ENCODE measurements at regions not wholly inside any gene's neighbourhood (a gene's known extent, or its start where the extent isn't known, plus 50 kb on each side); places are given as distances from the start of the nearest gene placed in this dataset.
"Not testable (repeated sequence)": the region's sequence is repeated elsewhere in the genome, so short reads cannot be mapped to it uniquely, and the experiment has no call there.

GRCh38 chr14:106474261-106475028 is 948.1 kb downstream of the TMEM121 start:
- not testable (repeated sequence) for DNase-seq (ENCODE audit: low read depth in 3 of 3)

GRCh38 chr14:106475214-106475613 is 948.8 kb downstream of the TMEM121 start:
- DNase-seq (ENCODE audit: low read depth in 3 of 3): not testable (repeated sequence)

DNA sequence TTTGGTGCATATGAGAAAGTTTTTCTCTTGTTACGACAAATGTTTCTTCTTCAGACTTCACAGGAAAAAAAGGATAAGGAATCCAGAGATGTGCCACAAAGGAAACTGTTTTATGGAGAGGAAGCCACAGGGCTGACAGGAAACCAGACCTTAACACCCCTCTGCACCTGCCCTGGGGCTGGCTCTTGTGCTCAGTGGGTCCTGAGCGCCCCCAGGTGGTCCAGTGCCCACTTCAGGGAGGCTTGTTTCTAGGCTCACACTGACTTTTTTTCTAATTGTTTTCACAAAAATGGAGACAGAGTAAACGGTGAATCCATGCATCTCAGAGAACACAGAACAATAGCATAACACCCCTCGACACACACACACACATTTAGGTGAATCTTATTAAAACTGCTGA is 951.2 kb downstream of the TMEM121 start:
- not testable (repeated sequence) for DNase-seq (ENCODE audit: low read depth in 3 of 3)

DNA sequence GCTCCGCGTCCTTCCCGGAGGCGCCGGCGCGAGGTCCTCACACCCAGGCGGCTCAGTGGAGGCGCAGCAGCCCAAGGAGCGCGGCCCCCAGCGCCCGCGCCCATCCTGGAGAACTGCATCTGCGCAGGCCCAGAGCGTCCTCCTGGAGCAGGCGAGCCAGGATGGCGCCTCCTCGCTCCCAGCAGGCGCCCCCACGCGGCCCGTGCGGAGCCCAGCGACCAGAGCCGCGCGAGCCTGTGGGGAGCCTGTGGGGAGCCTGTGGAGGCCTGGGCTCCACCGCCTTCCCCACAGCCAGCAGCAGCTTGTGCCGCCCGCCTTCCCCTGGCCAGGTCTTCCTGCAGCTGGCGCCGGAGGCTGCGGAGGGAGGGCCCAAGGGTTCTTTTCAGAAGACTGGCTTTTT is 953.9 kb downstream of the TMEM121 start:
- DNase-seq (ENCODE audit: low read depth in 3 of 3): not testable (repeated sequence)

- DNase-seq (ENCODE audit: low read depth in 3 of 3): not testable (repeated sequence)
Measured at GRCh38 chr14:106482213-106482612, 955.8 kb downstream of the TMEM121 start.

DNA sequence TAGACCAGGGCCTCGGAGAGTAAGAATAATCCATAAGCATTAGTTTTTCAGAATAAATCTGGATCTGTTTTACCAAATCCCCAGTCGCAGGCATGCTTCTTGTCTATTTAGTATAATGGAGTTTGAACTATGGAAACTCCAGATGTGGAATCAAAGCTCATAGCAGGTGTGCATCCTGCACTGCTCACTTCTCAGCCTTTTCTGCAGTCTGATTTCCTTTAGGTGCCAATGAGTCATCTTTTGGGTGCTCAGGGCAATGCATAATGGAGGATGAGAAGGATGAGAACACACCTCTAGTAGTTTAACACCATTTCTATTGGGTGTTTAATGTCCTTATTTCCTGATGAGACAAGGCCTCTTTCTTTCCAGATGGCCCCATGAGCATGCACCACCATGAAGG is 961.2 kb downstream of the TMEM121 start:
- DNase-seq (ENCODE audit: low read depth in 3 of 3): no peak

GRCh38 chr14:106488291-106488690 is 961.9 kb downstream of the TMEM121 start:
- no peak for DNase-seq (ENCODE audit: low read depth in 3 of 3)

DNA sequence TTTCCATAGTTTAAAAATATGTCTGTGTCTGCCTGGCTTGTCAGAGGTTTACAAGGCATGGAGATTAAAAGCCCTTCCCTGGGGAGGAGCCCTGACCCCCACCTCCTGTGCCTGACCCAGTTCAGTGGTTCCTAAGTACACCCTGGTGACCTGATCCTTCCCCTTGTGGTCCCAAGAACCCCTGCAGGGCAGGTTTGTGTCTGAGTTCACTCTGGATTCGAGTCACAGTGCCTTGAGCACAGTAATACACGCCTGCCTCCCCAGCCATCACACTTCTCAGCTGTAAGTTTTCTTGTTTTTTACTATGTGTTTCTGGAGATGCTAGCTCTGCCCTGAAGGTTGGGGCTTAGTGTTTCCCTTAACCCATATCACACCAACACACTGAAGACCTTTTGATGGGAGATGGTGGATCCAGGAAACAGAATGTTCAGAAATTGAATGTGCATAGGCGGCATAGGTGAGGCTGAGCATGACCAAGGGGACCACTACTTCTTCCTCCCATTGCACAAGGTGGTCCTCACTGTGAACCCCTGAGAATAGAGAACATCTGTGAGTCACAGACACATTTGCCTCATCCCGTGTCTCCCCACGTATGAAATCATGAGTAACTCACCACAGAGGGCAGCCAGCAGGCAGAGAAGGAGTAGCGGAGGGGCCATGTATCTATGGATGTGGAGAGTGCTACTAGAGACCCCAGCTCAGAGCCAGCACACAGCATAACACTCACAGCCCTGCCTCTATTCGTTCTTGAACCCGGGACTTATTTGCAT is 962.9 kb downstream of the TMEM121 start:
- DNase-seq (ENCODE audit: low read depth in 3 of 3): no peak

GRCh38 chr14:106490442-106490841 is 964.1 kb downstream of the TMEM121 start:
- no peak for DNase-seq (ENCODE audit: low read depth in 3 of 3)

DNA sequence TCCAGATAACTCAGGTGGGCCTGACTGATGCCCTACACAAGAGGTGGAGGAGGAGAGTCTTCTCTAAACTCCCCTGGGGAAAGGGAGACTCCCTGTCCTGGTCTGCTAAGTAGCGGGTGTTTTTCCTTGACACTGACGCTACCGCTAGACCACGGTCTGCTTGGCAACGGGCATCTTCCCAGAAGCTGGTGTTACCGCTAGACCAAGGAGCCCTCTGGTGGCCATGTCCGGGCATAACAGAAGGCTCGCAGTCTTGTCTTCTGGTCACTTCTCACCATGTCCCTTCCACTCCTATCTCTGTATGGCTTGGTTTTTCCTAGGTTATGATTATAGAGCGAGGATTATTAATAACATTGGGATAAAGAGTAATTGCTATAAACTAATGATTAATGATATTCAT is 965.5 kb downstream of the TMEM121 start:
- no peak for DNase-seq (ENCODE audit: low read depth in 3 of 3)

DNA sequence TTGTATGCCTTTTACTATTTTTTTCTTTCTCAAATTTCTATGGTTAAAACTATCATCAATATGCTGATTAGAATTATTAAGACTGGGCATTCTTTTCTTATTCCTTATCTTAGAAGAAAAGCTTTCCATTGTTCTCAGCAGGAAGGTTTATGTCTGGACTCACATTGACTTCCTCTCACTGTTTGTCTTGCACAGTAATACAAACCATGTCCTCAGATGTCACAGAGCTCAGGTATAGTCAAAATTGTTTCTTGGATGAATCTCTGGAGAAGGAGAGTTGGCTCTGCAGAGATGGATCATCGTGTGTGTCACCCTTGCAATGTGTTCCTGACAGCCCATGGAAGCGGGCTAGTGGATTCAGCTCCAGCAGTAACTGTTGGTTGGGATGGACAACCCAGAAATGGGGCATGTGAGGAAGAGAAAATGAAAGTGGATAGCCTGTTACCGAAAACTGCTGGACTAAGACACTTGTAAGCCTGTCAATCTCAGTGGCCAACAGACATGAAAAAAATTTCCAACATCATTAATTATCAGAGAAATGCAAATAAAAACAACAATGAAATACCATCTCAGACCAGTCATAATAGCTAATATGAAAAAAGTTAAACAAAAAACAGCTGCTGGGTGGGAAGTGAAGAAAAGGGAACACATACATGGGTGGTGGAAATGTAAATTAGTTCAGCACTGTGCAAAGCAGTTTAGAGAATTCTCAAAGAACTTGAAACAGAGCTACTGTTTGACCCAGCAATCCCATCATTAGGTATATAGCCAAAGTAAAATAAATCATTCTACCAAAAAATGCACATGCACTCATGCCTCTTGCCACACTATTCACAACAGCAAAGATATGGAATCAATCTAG is 967.8 kb downstream of the TMEM121 start:
- no peak for DNase-seq (ENCODE audit: low read depth in 3 of 3)

DNA sequence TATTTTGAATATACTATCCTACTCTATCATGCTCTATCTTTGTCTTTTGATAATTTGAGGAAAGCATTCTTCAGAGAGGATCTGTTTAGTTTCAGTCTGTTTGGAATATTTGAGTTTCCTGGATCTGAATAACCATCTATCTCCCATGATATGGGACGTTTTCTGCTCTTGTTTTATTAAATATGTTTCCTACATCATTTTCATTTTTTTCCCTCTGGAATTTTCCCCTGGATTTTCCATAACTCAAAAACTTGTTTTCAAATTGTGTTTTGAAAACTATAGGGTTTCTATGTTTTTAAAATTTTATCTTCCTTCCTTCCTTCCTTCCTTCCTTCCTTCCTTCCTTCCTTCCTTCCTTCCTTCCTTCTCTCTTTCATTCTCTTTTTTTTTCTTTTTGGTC is 974.2 kb downstream of the TMEM121 start:
- DNase-seq (ENCODE audit: low read depth in 3 of 3): no peak

DNA sequence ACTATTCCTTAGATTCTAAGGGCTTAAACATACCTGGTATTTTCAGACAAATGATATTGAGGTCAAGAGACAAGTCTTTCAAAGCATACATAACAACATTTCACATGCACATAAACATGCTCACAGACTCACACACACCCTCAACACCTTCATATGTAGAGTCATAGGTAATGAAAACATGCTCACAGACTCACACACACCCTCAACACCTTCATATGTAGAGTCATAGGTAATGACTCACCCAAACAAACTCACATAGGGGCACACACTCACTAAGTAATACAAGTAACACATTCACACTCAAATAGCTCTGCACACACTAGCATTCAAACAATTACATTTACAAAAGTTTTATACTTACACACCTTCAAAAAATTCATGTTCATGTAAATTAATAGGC is 975.5 kb downstream of the TMEM121 start:
- DNase-seq (ENCODE audit: low read depth in 3 of 3): no peak

GRCh38 chr14:106505366-106505765 is 979.0 kb downstream of the TMEM121 start:
- no peak for DNase-seq (ENCODE audit: low read depth in 3 of 3)

DNA sequence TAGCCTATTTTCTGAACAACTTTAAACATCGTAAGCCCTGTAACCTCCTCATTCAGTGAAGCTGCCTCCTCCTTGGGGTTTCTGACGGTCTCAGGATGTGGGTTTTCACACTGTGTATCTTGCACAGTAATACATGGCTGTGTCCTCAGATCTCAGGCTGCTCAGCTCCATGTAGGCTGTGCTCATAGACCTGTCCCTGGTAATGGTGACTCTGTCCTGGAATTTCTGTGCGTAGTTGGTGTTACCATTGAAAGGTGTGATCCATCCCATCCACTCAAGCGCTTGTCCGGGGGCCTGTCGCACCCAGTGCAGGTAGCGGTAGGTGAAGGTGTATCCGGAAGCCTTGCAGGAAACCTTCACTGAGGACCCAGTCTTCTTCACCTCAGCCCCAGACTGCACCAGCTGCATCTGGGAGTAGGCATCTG is 980.5 kb downstream of the TMEM121 start:
- DNase-seq (ENCODE audit: low read depth in 3 of 3): peak in 1 of 3 experiments; percentile 21

DNA sequence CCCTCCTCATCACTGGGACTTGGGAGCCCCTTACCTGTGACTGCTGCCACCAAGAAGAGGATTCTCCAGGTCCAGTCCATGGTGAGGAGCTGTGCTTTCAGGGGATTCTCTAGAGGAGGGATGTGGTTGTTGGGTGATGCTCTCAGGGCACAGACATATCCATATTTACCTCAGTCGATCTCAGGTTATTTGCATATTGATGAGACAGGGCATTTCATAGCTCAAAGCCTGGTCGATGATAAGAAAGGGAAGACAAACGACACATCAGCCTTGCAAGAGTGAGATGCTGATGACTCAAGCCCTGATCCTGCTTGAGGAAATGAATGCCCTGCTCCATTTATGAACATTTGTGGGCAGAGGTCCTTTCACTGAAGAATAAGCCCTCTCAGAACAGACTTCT is 981.0 kb downstream of the TMEM121 start:
- DNase-seq (ENCODE audit: low read depth in 3 of 3): no peak

DNA sequence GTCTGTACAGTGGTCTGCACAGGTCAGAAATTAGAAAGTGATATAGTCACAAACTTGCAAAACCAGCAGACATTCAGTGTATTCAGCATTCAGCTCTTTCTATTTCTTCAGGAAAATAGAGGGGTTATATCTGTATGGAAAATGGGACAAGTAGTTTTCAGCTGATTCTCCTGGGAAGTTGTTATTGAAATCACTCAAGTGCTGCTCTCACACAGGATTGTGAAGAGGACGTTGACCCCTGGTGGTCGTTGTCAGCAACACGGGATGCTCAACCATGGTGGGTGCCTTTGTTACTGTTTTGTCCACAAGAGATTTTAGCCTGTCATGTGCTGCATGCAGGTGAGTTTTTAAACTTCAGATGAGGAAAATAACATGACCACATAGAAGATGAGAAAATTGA is 981.8 kb downstream of the TMEM121 start:
- DNase-seq (ENCODE audit: low read depth in 3 of 3): no peak

- DNase-seq (ENCODE audit: low read depth in 3 of 3): no peak
Measured at GRCh38 chr14:106509176-106509575, 982.8 kb downstream of the TMEM121 start.

GRCh38 chr14:106509807-106510206 is 983.4 kb downstream of the TMEM121 start:
- DNase-seq (ENCODE audit: low read depth in 3 of 3): no peak

DNA sequence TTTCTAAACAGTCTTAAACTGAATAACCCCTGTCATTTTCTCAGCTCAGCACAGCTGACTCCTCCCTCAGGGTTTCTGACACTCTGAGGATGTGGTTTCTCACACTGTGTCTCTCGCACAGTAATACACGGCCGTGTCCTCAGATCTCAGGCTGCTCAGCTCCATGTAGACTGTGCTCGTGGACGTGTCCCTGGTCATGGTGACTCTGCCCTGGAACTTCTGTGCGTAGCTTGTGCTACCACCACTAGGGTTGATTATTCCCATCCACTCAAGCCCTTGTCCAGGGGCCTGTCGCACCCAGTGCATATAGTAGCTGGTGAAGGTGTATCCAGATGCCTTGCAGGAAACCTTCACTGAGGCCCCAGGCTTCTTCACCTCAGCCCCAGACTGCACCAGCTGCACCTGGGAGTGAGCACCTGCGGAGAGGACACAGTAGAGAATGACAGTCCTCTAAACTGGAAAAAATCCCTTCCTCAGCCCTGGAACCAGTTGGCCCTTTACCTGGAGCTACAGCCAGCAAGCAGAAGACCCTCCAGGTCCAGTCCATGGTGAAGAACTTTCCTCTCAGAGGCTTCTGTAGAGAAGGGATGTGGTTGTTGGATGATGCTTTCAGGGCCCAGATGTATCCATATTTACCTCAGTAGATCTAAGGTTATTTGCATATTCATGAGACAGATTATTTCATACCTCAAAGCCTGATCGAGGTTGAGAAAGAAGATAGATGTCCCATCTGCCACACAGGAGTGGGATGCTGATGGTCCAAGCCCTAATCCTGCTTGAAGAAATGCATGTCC is 984.8 kb downstream of the TMEM121 start:
- peak in 1 of 3 experiments; percentile 29 for DNase-seq (ENCODE audit: low read depth in 3 of 3)

GRCh38 chr14:106511800-106512198 is 985.4 kb downstream of the TMEM121 start:
- DNase-seq (ENCODE audit: low read depth in 3 of 3): no peak
